ENCODE measurements at regions not wholly inside any gene's neighbourhood (a gene's known extent, or its start where the extent isn't known, plus 50 kb on each side); places are given as distances from the start of the nearest gene placed in this dataset.
"Not testable (repeated sequence)": the region's sequence is repeated elsewhere in the genome, so short reads cannot be mapped to it uniquely, and the experiment has no call there.

- DNase-seq (ENCODE audit: low spot score): no peak
These were observed 1490.0 kb upstream of the GBE1 start for GRCh38 chr3:83251490-83251889.

- no peak for DNase-seq (ENCODE audit: low spot score)
These were observed 1489.2 kb upstream of the GBE1 start for GRCh38 chr3:83250613-83251012.

GRCh38 chr3:83248454-83248853, 1487.0 kb upstream of the GBE1 start:
- no peak for DNase-seq (ENCODE audit: low spot score)

DNA sequence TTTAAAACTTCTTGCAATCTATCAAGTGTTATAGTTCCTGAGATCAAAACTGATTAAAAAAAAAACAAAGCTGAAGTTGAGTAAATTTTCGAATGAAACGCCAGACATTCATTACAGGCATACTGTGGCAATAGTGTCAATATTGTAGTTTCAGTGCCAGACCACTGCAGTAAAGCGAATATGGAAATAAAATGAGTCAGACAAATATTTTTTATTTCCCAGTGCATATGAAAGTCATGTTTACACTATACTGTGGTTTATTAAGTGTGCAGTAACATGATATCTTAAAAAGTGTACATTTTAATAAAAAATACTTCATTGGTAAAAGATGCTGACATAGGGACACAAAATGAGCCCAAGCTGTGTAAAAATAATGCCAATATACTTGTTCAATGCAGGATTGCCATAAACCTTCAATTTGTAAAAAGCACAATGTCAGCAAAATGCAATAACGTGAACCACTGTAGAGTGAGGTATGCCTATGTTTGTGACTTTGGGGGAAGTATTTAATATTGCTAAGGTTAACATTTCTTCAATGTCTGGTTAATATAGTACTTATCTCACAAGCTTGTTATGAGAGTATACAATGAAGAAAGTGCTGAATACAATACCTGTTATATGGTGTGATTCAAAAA, 1473.9 kb upstream of the GBE1 start:
- DNase-seq (ENCODE audit: low spot score): no peak

GRCh38 chr3:83233715-83234114, 1472.3 kb upstream of the GBE1 start:
- no peak for DNase-seq (ENCODE audit: low spot score)

DNA sequence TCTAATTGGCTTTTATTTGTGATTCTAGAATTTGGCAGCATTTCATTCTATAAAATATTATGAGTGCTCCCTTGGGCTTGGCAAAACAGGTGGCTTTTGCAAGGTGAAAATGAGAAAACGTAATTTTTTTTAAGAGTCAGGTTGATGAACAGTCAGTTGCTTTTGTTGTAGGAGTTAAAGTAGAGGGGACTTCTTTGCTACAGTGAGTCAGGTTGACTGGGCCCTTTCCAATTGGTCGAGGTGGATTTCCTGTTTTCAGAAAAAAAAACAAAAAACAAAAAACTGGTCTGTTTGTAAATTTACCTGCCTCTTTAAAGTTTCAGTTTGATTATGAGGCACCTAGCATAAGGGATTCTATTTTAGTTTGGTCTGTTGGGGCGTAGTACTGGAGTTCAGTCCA, 1469.4 kb upstream of the GBE1 start:
- DNase-seq (ENCODE audit: low spot score): no peak

- no peak for DNase-seq (ENCODE audit: low spot score)
These were observed 1468.9 kb upstream of the GBE1 start for GRCh38 chr3:83230376-83230775.

DNA sequence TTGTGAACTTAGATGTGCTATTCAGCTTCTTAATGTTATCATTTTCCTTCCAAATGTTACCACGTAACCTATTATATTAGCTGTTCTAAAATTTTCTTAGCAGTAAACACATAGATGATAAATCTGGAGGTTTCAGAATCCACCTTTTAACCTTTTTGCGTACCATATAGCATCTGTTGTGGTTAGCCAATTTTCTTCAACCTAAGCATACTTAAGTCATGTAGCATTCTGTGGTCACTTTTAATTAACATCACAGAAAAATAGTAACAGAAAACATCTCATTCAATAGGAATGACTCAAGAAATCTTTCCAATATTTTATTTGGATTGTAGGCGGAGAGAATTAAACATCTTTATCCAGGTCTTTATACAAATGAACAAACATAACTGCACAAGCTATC, 1465.3 kb upstream of the GBE1 start:
- no peak for DNase-seq (ENCODE audit: low spot score)

DNA sequence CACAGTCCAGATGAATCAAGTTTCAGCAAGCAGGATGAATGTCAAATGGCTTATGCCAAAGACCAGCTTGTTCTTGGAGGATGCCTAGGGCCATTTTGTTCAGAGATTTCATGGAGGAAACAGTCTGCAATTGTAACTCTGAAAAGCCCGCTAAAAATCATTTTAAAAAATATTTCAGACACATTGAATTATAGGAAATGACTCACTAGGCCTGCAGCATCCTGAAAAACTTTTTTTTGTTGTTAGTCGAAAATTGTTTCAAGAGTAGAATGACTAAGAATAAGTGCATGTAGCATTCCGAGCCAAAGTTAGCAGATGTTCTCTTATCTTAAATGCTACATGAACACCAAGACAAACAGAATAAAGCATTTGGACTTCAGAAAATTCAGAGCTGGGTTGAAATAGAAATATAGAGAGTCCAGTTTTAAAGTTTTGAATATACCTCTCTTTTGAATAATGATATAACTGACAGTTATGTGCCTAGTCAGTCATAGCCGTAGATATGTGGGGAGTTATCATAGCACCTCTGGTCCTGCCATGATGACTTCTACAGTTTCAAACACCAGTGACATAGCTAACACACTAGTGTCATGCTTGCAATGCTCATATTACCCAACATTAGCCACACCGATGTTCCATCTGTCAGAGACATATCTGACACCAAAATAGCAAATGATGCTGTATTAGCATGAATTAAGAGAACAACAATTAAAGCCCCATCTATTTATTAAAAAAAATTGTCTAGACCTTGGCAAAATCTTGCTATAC, 1462.8 kb upstream of the GBE1 start:
- no peak for DNase-seq (ENCODE audit: low spot score)

- DNase-seq (ENCODE audit: low spot score): no peak
These were observed 1457.1 kb upstream of the GBE1 start for GRCh38 chr3:83218383-83219200.

- not testable (repeated sequence) for DNase-seq (ENCODE audit: low spot score)
These were observed 1456.2 kb upstream of the GBE1 start for GRCh38 chr3:83217595-83218118.

GRCh38 chr3:83216919-83217594, 1455.6 kb upstream of the GBE1 start:
- DNase-seq (ENCODE audit: low spot score): no peak

GRCh38 chr3:83195243-83195642, 1433.8 kb upstream of the GBE1 start:
- DNase-seq (ENCODE audit: low spot score): no peak

- DNase-seq (ENCODE audit: low spot score): no peak
These were observed 1432.1 kb upstream of the GBE1 start for GRCh38 chr3:83193526-83193925.

DNA sequence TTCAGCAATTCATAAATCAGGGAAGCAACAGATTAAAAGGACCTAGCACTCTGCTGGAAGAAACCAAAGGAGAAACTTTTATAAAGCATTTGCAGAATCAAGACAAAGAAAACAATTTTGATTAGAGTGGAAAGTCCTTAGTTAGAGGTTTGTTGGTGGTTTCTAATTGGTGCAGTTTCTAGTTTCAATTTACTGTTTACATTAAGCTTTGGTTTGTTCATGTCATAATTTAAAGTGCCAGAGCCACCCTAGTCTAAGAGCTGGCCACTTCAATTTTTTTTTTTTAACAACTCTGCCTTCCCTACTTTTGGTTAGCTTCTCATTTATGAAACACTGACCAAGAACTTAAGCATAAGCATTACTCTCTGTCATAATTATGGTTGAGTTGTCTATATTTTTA, 1428.2 kb upstream of the GBE1 start:
- DNase-seq (ENCODE audit: low spot score): no peak

DNA sequence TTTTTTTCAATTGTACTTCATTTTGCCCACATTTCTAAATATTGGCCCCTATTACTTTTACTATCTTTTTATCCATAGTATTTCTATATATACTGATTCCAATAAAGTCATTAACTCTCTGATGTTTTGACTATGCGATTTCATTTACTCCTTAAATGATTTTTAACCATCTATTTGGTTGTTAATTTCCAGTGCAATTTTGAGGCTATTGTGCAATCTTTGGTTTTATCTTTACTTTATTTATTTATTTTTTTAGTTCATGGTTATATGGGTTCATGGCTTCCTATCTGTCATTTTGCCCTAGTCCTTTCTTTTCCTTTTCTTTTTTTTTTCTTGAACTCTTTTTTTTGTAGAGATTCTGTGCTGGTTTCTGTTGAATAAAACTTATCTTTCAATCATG, 1408.0 kb upstream of the GBE1 start:
- no peak for DNase-seq (ENCODE audit: low spot score)

GRCh38 chr3:83150896-83151295, 1389.5 kb upstream of the GBE1 start:
- DNase-seq (ENCODE audit: low spot score): no peak

DNA sequence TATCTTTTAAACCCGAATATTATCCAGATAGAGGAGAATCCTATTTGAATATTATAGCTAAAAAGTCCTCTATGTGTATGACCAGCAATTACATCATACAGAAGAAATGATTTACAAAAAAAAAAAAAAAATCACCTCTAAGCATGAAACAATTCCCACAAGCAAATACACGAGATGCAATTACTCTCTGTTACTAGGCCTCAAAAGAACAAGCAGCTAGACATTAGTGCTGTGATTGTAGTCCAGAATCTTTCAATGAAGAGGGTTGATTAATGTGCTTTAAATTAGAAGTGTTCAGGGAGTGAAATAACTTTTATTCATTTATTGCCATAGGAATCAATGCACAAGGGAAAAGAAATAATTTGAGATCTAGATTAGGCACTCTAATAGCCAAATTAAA, 1379.5 kb upstream of the GBE1 start:
- DNase-seq (ENCODE audit: low spot score): no peak

- DNase-seq (ENCODE audit: low spot score): no peak
These were observed 1369.8 kb upstream of the GBE1 start for GRCh38 chr3:83131236-83131635.

GRCh38 chr3:83122774-83123350, 1361.4 kb upstream of the GBE1 start:
- no peak for DNase-seq (ENCODE audit: low spot score)

DNA sequence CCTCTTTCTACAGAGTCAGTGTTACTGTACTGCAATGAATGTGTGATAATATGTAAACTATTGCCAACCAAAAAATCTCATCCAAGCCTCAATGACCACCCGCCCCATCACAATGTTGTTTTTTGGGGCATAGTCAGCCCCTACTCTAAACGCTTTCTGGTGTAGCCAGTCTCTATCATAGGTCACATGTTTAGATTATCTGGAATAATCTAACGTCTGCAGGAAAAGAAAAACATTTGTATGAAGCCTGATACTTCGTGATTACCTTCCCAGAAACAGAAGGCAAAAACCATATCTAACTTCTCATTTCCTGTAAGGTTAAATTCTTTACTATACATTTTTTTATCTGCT, 1331.8 kb upstream of the GBE1 start:
- no peak for DNase-seq (ENCODE audit: low spot score)

Data from kidney tubule cell (primary cell).